ENCODE measurements at regions not wholly inside any gene's neighbourhood (a gene's known extent, or its start where the extent isn't known, plus 50 kb on each side); places are given as distances from the start of the nearest gene placed in this dataset.
A peak's percentile ranks its signal among the peaks of the same experiment; 100 is the strongest.

- no peak for DNase-seq
- Mint-ChIP-seq H3K36me3 (ENCODE audit: low read depth) (no peaks in the 10 kb centered on the region), H3K4me3 (no peak overlapping the region), H3K27me3 (ENCODE audit: insufficient read depth) (no peaks in the 10 kb centered on the region; the same call in 1 of the 2 replicates), H3K9me3 (no peaks in the 10 kb centered on the region), H3K4me1 (ENCODE audit: low read depth) (peaks cover 43% of the 10 kb centered on the region), H3K27ac (no peak overlapping the region)
- TF ChIP-seq CTCF (IDR thresholded peaks at IDR 0.05) = no peak
Measured at GRCh38 chr10:120382360-120382759, 74.7 kb upstream of the PLPP4 start.

GRCh38 chr10:120385992-120386391 is 71.0 kb upstream of the PLPP4 start:
- H3K4me1 Mint-ChIP-seq (ENCODE audit: low read depth) = peaks cover 62% of the 10 kb centered on the region
- no peak for TF ChIP-seq CTCF (IDR thresholded peaks at IDR 0.05)
- no peaks in the 10 kb centered on the region for H3K36me3 Mint-ChIP-seq (ENCODE audit: low read depth)
- no peak for DNase-seq
- H3K9me3 Mint-ChIP-seq = no peaks in the 10 kb centered on the region
- H3K27me3 Mint-ChIP-seq (ENCODE audit: insufficient read depth) = no peaks in the 10 kb centered on the region
- H3K4me3 Mint-ChIP-seq = no peak overlapping the region
- H3K27ac Mint-ChIP-seq = no peak overlapping the region; the same call in 1 of the 2 replicates

GRCh38 chr10:120386896-120387295 is 70.1 kb upstream of the PLPP4 start:
- Mint-ChIP-seq H3K9me3 (no peaks in the 10 kb centered on the region), H3K27me3 (ENCODE audit: insufficient read depth) (no peaks in the 10 kb centered on the region), H3K27ac (peak overlapping the region; percentile 82), H3K4me1 (ENCODE audit: low read depth) (peaks cover 68% of the 10 kb centered on the region), H3K36me3 (ENCODE audit: low read depth) (no peaks in the 10 kb centered on the region), H3K4me3 (peak overlapping the region; percentile 70)
- TF ChIP-seq CTCF (IDR thresholded peaks at IDR 0.05) = no peak
- peak; percentile 18 for DNase-seq

GRCh38 chr10:120387326-120387725 is 69.7 kb upstream of the PLPP4 start:
- peak; percentile 71 for DNase-seq
- H3K27me3 Mint-ChIP-seq (ENCODE audit: insufficient read depth) = no peaks in the 10 kb centered on the region
- H3K4me3 Mint-ChIP-seq = peak overlapping the region; percentile 70
- peak overlapping the region; percentile 82 for H3K27ac Mint-ChIP-seq
- H3K9me3 Mint-ChIP-seq = no peaks in the 10 kb centered on the region
- peaks cover 68% of the 10 kb centered on the region for H3K4me1 Mint-ChIP-seq (ENCODE audit: low read depth)
- no peak for TF ChIP-seq CTCF (IDR thresholded peaks at IDR 0.05)
- no peaks in the 10 kb centered on the region for H3K36me3 Mint-ChIP-seq (ENCODE audit: low read depth)

GRCh38 chr10:120392245-120392644 is 64.8 kb upstream of the PLPP4 start:
- no peak for DNase-seq
- 0 out of 2 replicates have a peak, but pooled peaks cover 9% of the 10 kb centered on the region for H3K36me3 Mint-ChIP-seq (ENCODE audit: low read depth)
- no peak overlapping the region for H3K4me3 Mint-ChIP-seq
- no peaks in the 10 kb centered on the region for H3K9me3 Mint-ChIP-seq
- H3K27me3 Mint-ChIP-seq (ENCODE audit: insufficient read depth) = peaks cover 2% of the 10 kb centered on the region; the same call in 1 of the 2 replicates
- H3K27ac Mint-ChIP-seq = no peak overlapping the region
- peaks cover 72% of the 10 kb centered on the region for H3K4me1 Mint-ChIP-seq (ENCODE audit: low read depth)
- no peak for TF ChIP-seq CTCF (IDR thresholded peaks at IDR 0.05)

- Mint-ChIP-seq H3K4me1 (ENCODE audit: low read depth) (peaks cover 67% of the 10 kb centered on the region), H3K36me3 (ENCODE audit: low read depth) (0 out of 2 replicates have a peak, but pooled peaks cover 9% of the 10 kb centered on the region), H3K27ac (no peak overlapping the region), H3K9me3 (no peaks in the 10 kb centered on the region), H3K27me3 (ENCODE audit: insufficient read depth) (peaks cover 2% of the 10 kb centered on the region; the same call in 1 of the 2 replicates), H3K4me3 (no peak overlapping the region)
- TF ChIP-seq CTCF (IDR thresholded peaks at IDR 0.05) = no peak
- DNase-seq = no peak
Measured at GRCh38 chr10:120392671-120393079, 64.4 kb upstream of the PLPP4 start.
